ENCODE measurements at regions not wholly inside any gene's neighbourhood (a gene's known extent, or its start where the extent isn't known, plus 50 kb on each side); places are given as distances from the start of the nearest gene placed in this dataset.

GRCh38 chr5:103638979-103639378, 76.4 kb upstream of the NUDT12 start:
- TF ChIP-seq POLR2A (IDR thresholded peaks at IDR 0.05): no peak
- no peak for TF ChIP-seq CTCF (IDR thresholded peaks at IDR 0.05)
- TF ChIP-seq POLR2AphosphoS5 (IDR thresholded peaks at IDR 0.05): no peak
- TF ChIP-seq EP300 (IDR thresholded peaks at IDR 0.05): no peak

Measured in sigmoid colon (tissue), 4 donors.